Right lobe of liver (tissue), 6 donors: ENCODE measurements at regions not wholly inside any gene's neighbourhood (a gene's known extent, or its start where the extent isn't known, plus 50 kb on each side); places are given as distances from the start of the nearest gene placed in this dataset.
A peak's percentile ranks its signal among the peaks of the same experiment; 100 is the strongest.

ENCODE experiments used
- ATAC-seq, 4 donors: fragments of 200-7000 bp; cut with Tn5 transposase; one replicate each; pipeline ENCODE4 v1.9.1; 2020; ENCODE audit warnings: mild to moderate bottlenecking in 4 of 4, moderate library complexity in 4 of 4
- DNase-seq, 3 donors: peaks; one replicate each; pipeline ENCODE4 v3.0.0-alpha.2; 2020
- H3K27ac ChIP-seq, 3 donors: fragments of 200-600 bp; one replicate each; pipeline ENCODE4 v1.8.0; 2022
- H3K27me3 ChIP-seq, 2 donors: fragments of 200-600 bp; one replicate each; pipeline ENCODE4 v1.8.0; 2022
- H3K36me3 ChIP-seq, 4 donors: fragments of 200-600 bp; sonication (generic) in 1 of 4; one replicate each; pipeline versions ENCODE4 v1.5.1 to v1.8.0; 2017 to 2022; ENCODE audit warnings: control low read depth in 1 of 4
- H3K4me1 ChIP-seq, 4 donors: fragments of 200-600 bp; sonication (generic) in 1 of 4; one replicate each; pipeline versions ENCODE4 v1.5.1 to v1.8.0; 2017 to 2022; ENCODE audit warnings: control low read depth in 1 of 4
- H3K4me3 ChIP-seq, 3 donors: fragments of 200-600 bp; one replicate each; pipeline ENCODE4 v1.8.0; 2022
- H3K9me3 ChIP-seq, 4 donors: fragments of 200-600 bp; sonication (generic) in 1 of 4; one replicate each; pipeline versions ENCODE4 v1.5.1 to v1.8.0; 2017 to 2022; ENCODE audit warnings: control low read depth in 1 of 4
- POLR2A ChIP-seq: fragments of 450-650 bp; IDR thresholded peaks from one replicate; pipeline ENCODE4 v1.6.1; 2017; ENCODE audit warnings: antibody characterized with exemption, mild to moderate bottlenecking
- WGBS: methylation state at CpG from one replicate; pipeline ENCODE4 v1.1.6; 2018; ENCODE audit warnings: low coverage, low lambda C conversion rate; ENCODE audit not compliant: insufficient coverage; ENCODE audit errors: missing lambda C conversion rate; 5-methylcytosine and 5-hydroxymethylcytosine counted together
- intact Hi-C, 2 donors: fragments of 100-400 bp; cut with DNase I; formaldehyde crosslinking; loops; one replicate each; pipeline versions ENCODE4 v1.11.2 to v1.14.1; 2022
- TF ChIP-seq, protein P1 (sequence below), 4 donors: fragments of 200-600 bp in 3 of 4; fragments of 450-650 bp in 1 of 4; IDR thresholded peaks; one replicate each; pipeline versions ENCODE4 v1.5.1 to v1.8.0; 2016 to 2022; ENCODE audit warnings: antibody characterized with exemption in 4 of 4, mild to moderate bottlenecking in 2 of 4
- donor health status: DM: no; HTN: yes; CAD: no.
- donor health status: DM: no; HTN: no; CAD: no.
- donor health status: DM: no; HTN: no; CAD: no.
- donor health status: DM: no; HTN: yes; CAD: no.
- donor health status: DM: no; HTN: yes; CAD: no.

DNA sequence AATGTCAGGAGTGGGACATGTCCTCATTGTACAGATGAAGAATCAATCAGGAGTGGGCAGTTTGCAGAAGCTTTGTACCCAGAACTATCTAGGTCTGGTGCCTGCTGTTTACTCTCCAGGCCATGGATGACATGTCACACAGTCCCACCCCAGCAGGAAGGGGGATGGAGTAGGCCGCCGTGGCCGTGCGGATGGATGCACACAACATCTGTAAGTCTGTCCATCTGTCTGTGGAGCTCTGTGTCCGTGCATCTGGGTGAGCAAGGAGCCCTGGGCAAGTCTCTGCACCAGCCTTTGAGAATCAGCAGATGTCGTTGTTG lies 311.5 kb upstream of the IRX4 start:
- WGBS = 75% methylated on average over 5 of the region's 6 CpGs
- Histone ChIP-seq H3K9me3 (no peaks in the 10 kb centered on the region), H3K27me3 (no peaks in the 10 kb centered on the region), H3K4me3 (no peak overlapping the region), H3K36me3 (no peaks in the 10 kb centered on the region), H3K27ac (no peak overlapping the region), H3K4me1 (no peaks in the 10 kb centered on the region)
- intact Hi-C loops = no loop called here
- DNase-seq (peak in 1 of 3 donors; percentile 37), ATAC-seq (no peak)
- TF ChIP-seq, protein P1, sequence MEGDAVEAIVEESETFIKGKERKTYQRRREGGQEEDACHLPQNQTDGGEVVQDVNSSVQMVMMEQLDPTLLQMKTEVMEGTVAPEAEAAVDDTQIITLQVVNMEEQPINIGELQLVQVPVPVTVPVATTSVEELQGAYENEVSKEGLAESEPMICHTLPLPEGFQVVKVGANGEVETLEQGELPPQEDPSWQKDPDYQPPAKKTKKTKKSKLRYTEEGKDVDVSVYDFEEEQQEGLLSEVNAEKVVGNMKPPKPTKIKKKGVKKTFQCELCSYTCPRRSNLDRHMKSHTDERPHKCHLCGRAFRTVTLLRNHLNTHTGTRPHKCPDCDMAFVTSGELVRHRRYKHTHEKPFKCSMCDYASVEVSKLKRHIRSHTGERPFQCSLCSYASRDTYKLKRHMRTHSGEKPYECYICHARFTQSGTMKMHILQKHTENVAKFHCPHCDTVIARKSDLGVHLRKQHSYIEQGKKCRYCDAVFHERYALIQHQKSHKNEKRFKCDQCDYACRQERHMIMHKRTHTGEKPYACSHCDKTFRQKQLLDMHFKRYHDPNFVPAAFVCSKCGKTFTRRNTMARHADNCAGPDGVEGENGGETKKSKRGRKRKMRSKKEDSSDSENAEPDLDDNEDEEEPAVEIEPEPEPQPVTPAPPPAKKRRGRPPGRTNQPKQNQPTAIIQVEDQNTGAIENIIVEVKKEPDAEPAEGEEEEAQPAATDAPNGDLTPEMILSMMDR (IDR thresholded peaks at IDR 0.05) = no peak
- no peak for TF ChIP-seq POLR2A

DNA sequence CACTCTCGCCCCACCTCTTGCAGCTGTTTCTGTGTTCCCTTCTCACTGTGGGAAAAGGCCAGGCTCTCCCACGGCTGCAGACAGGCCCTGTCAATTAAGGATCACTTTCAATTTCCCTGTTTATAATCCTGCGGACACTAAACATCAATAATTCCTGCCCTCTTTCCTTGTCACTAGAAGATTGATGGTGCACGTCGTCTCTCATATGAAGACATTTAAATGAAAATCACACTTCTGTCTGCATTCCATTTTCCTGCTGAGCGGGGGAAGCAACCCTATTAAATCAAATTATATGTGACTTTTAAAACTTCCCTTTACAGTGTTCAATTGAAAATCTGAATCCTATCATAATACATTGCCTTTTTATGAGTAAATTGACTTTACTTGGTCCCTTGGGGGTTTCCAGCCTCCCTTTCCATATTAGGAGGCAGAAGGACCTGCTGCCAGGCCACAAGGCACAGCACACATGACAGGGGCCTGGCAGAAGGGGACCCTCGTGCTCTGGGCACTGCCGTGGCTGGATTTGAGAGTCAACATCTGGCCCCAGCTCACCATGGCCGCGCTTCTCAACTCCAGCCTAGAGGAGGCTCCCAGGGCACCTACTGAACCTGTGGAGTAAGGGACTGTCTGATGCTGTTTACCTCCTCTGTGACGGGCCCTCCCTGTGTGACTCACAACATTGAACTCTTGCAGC lies 311.0 kb upstream of the IRX4 start:
- intact Hi-C loops = no loop called here
- H3K9me3 ChIP-seq = no peaks in the 10 kb centered on the region
- ATAC-seq = no peak
- H3K27me3 ChIP-seq = no peaks in the 10 kb centered on the region
- peak in 1 of 3 donors; percentile 46 for DNase-seq
- no peak overlapping the region for H3K27ac ChIP-seq
- H3K4me1 ChIP-seq = no peaks in the 10 kb centered on the region
- H3K36me3 ChIP-seq = no peaks in the 10 kb centered on the region
- TF ChIP-seq, protein P1 (IDR thresholded peaks at IDR 0.05) = no peak
- no peak for TF ChIP-seq POLR2A
- WGBS = 41% methylated on average over 7 of the region's 11 CpGs
- no peak overlapping the region for H3K4me3 ChIP-seq

DNA sequence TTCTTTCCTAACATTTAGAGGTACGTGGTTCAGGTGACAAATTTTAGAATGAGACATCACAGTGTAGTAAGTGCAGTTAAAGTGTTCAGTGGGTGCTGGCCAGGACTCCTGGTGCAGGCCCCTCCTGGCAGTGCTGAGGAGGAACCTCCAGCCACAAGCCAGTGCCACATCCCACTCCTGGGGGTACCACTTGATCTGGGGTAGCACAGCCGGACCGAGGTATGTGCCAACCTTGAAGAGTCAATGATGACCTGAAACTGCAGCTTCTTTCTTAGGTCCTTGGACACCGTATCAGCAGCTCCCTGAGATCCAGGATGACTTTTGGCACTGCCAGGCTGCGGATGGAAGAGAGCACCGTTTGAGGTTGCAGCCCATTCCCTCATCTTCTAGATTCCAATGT lies 310.4 kb upstream of the IRX4 start:
- no peak for ATAC-seq
- 35% methylated on average over 2 of the region's 6 CpGs for WGBS
- Histone ChIP-seq H3K27me3 (no peaks in the 10 kb centered on the region), H3K36me3 (no peaks in the 10 kb centered on the region), H3K4me1 (no peaks in the 10 kb centered on the region), H3K9me3 (no peaks in the 10 kb centered on the region), H3K27ac (no peak overlapping the region), H3K4me3 (no peak overlapping the region)
- DNase-seq = peak in 1 of 3 donors; percentile 27
- intact Hi-C loops = no loop called here
- TF ChIP-seq, protein P1 (IDR thresholded peaks at IDR 0.05) = no peak
- TF ChIP-seq POLR2A = no peak

DNA sequence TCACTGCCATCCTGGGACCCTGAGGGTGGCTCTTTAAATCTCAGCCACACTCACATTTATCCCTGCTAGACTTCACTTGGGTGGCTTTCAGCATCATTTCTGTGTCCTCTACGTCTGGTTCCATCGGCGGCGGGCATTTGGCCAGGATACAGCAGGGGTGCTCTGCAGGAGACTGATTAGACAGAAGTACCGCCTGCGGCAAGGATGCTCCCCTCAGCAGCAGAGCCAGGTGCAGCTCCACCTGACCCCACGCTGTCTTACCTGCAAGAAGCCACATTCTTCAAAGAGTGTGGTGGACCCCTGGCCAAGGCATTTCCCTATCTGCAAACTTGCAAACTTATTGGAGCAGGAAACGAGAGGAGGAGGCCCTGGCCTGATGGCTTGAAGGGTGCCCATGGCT lies 309.8 kb upstream of the IRX4 start:
- no peak overlapping the region for H3K27ac ChIP-seq
- H3K4me3 ChIP-seq = no peak overlapping the region
- intact Hi-C loops = no loop called here
- H3K9me3 ChIP-seq = no peaks in the 10 kb centered on the region
- H3K4me1 ChIP-seq = no peaks in the 10 kb centered on the region
- ATAC-seq = no peak
- WGBS = 63% methylated on average over 5 of the region's 8 CpGs
- H3K27me3 ChIP-seq = no peaks in the 10 kb centered on the region
- TF ChIP-seq, protein P1 (IDR thresholded peaks at IDR 0.05) = no peak
- TF ChIP-seq POLR2A = no peak
- H3K36me3 ChIP-seq = no peaks in the 10 kb centered on the region
- peak in 1 of 3 donors; percentile 27 for DNase-seq

DNA sequence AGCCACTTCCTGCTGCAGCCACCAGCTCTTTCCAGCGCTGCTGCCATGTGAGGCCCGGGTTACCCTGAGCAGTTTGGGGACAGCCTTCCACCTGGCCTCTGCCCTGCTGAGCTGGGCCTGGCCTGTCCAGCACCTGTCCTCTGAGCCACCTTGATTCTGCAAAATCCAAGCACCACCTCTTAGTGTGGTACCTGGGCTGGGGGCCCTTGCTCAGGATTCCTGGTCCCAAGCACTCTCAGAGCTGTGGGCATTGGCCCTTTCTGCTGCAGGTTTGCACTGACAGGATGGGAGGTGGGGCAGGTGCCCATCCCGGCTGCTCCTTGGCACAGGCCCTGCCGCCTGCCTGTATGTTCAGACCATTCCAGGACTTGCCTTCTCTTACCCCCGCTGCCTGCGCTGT lies 309.2 kb upstream of the IRX4 start:
- no peaks in the 10 kb centered on the region for H3K4me1 ChIP-seq
- no peaks in the 10 kb centered on the region for H3K9me3 ChIP-seq
- TF ChIP-seq POLR2A = no peak
- TF ChIP-seq, protein P1 (IDR thresholded peaks at IDR 0.05) = no peak
- DNase-seq (peak in 1 of 3 donors; percentile 38), ATAC-seq (no peak)
- H3K36me3 ChIP-seq = no peaks in the 10 kb centered on the region
- H3K4me3 ChIP-seq = no peak overlapping the region
- H3K27ac ChIP-seq = no peak overlapping the region
- 80% methylated on average over 1 of the region's 6 CpGs for WGBS
- intact Hi-C loops = no loop called here
- no peaks in the 10 kb centered on the region for H3K27me3 ChIP-seq
